Smooth muscle cell (in vitro differentiated cells): ENCODE measurements at regions not wholly inside any gene's neighbourhood (a gene's known extent, or its start where the extent isn't known, plus 50 kb on each side); places are given as distances from the start of the nearest gene placed in this dataset.

Experiments
- DNase-seq: peaks from one replicate; lab custom pipeline; 2025; ENCODE audit not compliant: unreplicated experiment; lab: John Stamatoyannopoulos, UW
- H2AFZ ChIP-seq: fragments of 200-600 bp; sonication (generic); 2 replicates; pipeline ENCODE4 v1.6.0; 2016; ENCODE audit warnings: antibody characterized with exemption, low read depth, mild to moderate bottlenecking
- H3F3A ChIP-seq: fragments of 200-600 bp; sonication (generic); 2 replicates; pipeline ENCODE4 v1.6.0; 2017; ENCODE audit warnings: antibody characterized with exemption, low read depth
- H3K27ac ChIP-seq: fragments of 200-600 bp; sonication (generic); 2 replicates; pipeline ENCODE4 v1.5.1; 2016; ENCODE audit warnings: low read depth, mild to moderate bottlenecking
- H3K27me3 ChIP-seq: fragments of 200-600 bp; sonication (generic); 2 replicates; pipeline ENCODE4 v1.6.1; 2016; ENCODE audit warnings: low read depth, mild to moderate bottlenecking
- H3K36me3 ChIP-seq: fragments of 200-600 bp; sonication (generic); 2 replicates; pipeline ENCODE4 v1.5.1; 2016; ENCODE audit warnings: low read depth
- H3K4me1 ChIP-seq: fragments of 200-600 bp; sonication (generic); 2 replicates; pipeline ENCODE4 v1.5.1; 2016; ENCODE audit warnings: low read depth
- H3K4me2 ChIP-seq: fragments of 200-600 bp; sonication (generic); 2 replicates; pipeline ENCODE4 v1.6.0; 2016; ENCODE audit warnings: mild to moderate bottlenecking
- H3K4me3 ChIP-seq: fragments of 200-600 bp; sonication (generic); 2 replicates; pipeline ENCODE4 v1.5.1; 2016; ENCODE audit warnings: mild to moderate bottlenecking
- H3K79me2 ChIP-seq: fragments of 200-600 bp; sonication (generic); 2 replicates; pipeline ENCODE4 v1.6.0; 2016; ENCODE audit warnings: low read depth, mild to moderate bottlenecking
- H3K9ac ChIP-seq: fragments of 200-600 bp; sonication (generic); 2 replicates; pipeline ENCODE4 v1.6.0; 2016; ENCODE audit warnings: low read depth
- H3K9me3 ChIP-seq: fragments of 200-600 bp; sonication (generic); replicated peaks from 2 replicates; pipeline ENCODE4 v1.5.1; 2016; ENCODE audit warnings: low read depth
- H4K20me1 ChIP-seq: fragments of 200-600 bp; sonication (generic); 2 replicates; pipeline ENCODE4 v1.6.0; 2016; ENCODE audit warnings: low read depth
- WGBS: methylation state at CpG from one replicate; pipeline ENCODE4 v1.1.7; 2016; ENCODE audit warnings: low lambda C conversion rate; 5-methylcytosine and 5-hydroxymethylcytosine counted together
- TF ChIP-seq, protein P1 (sequence below): fragments of 200-600 bp; sonication (generic); IDR thresholded peaks from 2 replicates; pipeline ENCODE4 v1.5.1; 2017; ENCODE audit warnings: borderline replicate concordance, mild to moderate bottlenecking, antibody characterized with exemption; ENCODE audit not compliant: insufficient read depth, poor library complexity, severe bottlenecking

- Histone ChIP-seq H3K9me3 (no peaks in the 10 kb centered on the region), H3K4me3 (no peak overlapping the region), H3K9ac (no peak overlapping the region), H2AFZ (no peak overlapping the region), H3K36me3 (no peaks in the 10 kb centered on the region), H3K27me3 (no peaks in the 10 kb centered on the region), H3K4me2 (no peak overlapping the region), H3K27ac (no peak overlapping the region), H3K79me2 (no peaks in the 10 kb centered on the region), H3F3A (no peaks in the 10 kb centered on the region), H4K20me1 (no peaks in the 10 kb centered on the region), H3K4me1 (no peaks in the 10 kb centered on the region)
- 93% methylated on average over 2 of the region's 2 CpGs for WGBS
- DNase-seq: no peak
- TF ChIP-seq, protein P1, sequence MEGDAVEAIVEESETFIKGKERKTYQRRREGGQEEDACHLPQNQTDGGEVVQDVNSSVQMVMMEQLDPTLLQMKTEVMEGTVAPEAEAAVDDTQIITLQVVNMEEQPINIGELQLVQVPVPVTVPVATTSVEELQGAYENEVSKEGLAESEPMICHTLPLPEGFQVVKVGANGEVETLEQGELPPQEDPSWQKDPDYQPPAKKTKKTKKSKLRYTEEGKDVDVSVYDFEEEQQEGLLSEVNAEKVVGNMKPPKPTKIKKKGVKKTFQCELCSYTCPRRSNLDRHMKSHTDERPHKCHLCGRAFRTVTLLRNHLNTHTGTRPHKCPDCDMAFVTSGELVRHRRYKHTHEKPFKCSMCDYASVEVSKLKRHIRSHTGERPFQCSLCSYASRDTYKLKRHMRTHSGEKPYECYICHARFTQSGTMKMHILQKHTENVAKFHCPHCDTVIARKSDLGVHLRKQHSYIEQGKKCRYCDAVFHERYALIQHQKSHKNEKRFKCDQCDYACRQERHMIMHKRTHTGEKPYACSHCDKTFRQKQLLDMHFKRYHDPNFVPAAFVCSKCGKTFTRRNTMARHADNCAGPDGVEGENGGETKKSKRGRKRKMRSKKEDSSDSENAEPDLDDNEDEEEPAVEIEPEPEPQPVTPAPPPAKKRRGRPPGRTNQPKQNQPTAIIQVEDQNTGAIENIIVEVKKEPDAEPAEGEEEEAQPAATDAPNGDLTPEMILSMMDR: no peak
Observed at GRCh38 chr6:122130518-122130917, 268.9 kb upstream of the HSF2 start.

- Histone ChIP-seq H3K4me1 (no peaks in the 10 kb centered on the region), H2AFZ (no peak overlapping the region), H3K27ac (no peak overlapping the region), H3K36me3 (no peaks in the 10 kb centered on the region), H3K4me2 (no peak overlapping the region), H3K79me2 (no peaks in the 10 kb centered on the region), H3K9me3 (no peaks in the 10 kb centered on the region), H3K27me3 (no peaks in the 10 kb centered on the region), H3F3A (no peaks in the 10 kb centered on the region), H4K20me1 (no peaks in the 10 kb centered on the region), H3K4me3 (no peak overlapping the region), H3K9ac (no peak overlapping the region)
- 96% methylated on average over 1 of the region's 1 CpG for WGBS
- TF ChIP-seq, protein P1: no peak
- no peak for DNase-seq
Observed at GRCh38 chr6:122136386-122136785, 263.1 kb upstream of the HSF2 start.

DNA sequence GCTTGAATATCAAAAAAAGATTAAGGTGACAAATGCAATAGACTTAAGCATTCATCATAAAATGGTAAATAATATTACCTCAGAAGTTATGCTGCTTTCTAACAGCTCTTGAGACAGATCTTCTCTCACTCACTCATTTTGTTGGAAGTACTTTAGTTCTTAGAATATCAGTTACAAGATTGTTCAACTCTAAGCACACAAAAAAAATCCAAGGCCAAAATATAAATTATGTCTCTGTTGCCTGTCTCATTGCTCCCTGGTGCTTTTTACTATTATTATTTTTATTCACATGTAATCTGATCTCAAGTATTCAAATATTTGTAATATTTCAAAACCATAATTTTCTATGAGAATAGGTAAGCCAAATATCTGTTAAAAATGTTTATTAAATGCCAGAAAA lies 259.4 kb upstream of the HSF2 start:
- no peaks in the 10 kb centered on the region for H3K79me2 ChIP-seq
- no peaks in the 10 kb centered on the region for H3K9me3 ChIP-seq
- H2AFZ ChIP-seq: no peak overlapping the region
- H3K27ac ChIP-seq: no peak overlapping the region
- no peaks in the 10 kb centered on the region for H3K36me3 ChIP-seq
- no peak overlapping the region for H3K9ac ChIP-seq
- no peaks in the 10 kb centered on the region for H4K20me1 ChIP-seq
- no peaks in the 10 kb centered on the region for H3K27me3 ChIP-seq
- no peaks in the 10 kb centered on the region for H3F3A ChIP-seq
- no peak overlapping the region for H3K4me2 ChIP-seq
- no peaks in the 10 kb centered on the region for H3K4me1 ChIP-seq
- no peak for DNase-seq
- TF ChIP-seq, protein P1: no peak
- H3K4me3 ChIP-seq: no peak overlapping the region

- Histone ChIP-seq H3K9me3 (no peaks in the 10 kb centered on the region), H3K4me3 (no peak overlapping the region), H3K27me3 (no peaks in the 10 kb centered on the region), H3K79me2 (no peaks in the 10 kb centered on the region), H3K36me3 (no peaks in the 10 kb centered on the region), H3K4me2 (no peak overlapping the region), H3K27ac (no peak overlapping the region), H3F3A (no peaks in the 10 kb centered on the region), H3K9ac (no peak overlapping the region), H3K4me1 (no peaks in the 10 kb centered on the region), H4K20me1 (no peaks in the 10 kb centered on the region), H2AFZ (no peak overlapping the region)
- no peak for DNase-seq
- 90% methylated on average over 2 of the region's 2 CpGs for WGBS
- TF ChIP-seq, protein P1: no peak
Observed at GRCh38 chr6:122141246-122141645, 258.2 kb upstream of the HSF2 start.
